ENCODE measurements at regions not wholly inside any gene's neighbourhood (a gene's known extent, or its start where the extent isn't known, plus 50 kb on each side); places are given as distances from the start of the nearest gene placed in this dataset.

- 0 out of 3 replicates have a peak, but pooled peaks have one; percentile 16 for TF ChIP-seq CTCF (conservative IDR thresholded peaks at IDR 0.05)
- no peaks in the 10 kb centered on the region for H3K79me2 ChIP-seq (ENCODE audit: insufficient read depth, low read length)
- H3K36me3 Mint-ChIP-seq (ENCODE audit: insufficient read depth in 1 of 3, low read depth in 3 of 3), result no peaks in the 10 kb centered on the region
- no peak overlapping the region for H3K9ac ChIP-seq (ENCODE audit: extremely low read depth, insufficient read length, low read length)
- H3K4me1 Mint-ChIP-seq, result peaks cover 34 to 45% of the 10 kb centered on the region in 2 experiments
- no peak overlapping the region for H2BK15ac ChIP-seq (ENCODE audit: low read depth, low read length)
- no peak overlapping the region for H3K4me2 ChIP-seq (ENCODE audit: insufficient read depth, insufficient read length, low read length)
- H3K14ac ChIP-seq (ENCODE audit: insufficient read depth, low read length), result no peak overlapping the region
- no peak overlapping the region for H3K27ac ChIP-seq (ENCODE audit: insufficient read length, low read depth, low read length)
- no peak overlapping the region for H4K91ac ChIP-seq (ENCODE audit: insufficient read length, low read depth, low read length)
- no peak overlapping the region for H2BK12ac ChIP-seq (ENCODE audit: insufficient read length, low read depth, low read length)
- WGBS (ENCODE audit: extremely low coverage, insufficient read length, low lambda C conversion rate), result no CpG with 5 or more reads among the region's 6 CpGs
- peaks cover 4% of the 10 kb centered on the region; the same call in 1 of the 2 replicates for H3K4me1 ChIP-seq (ENCODE audit: insufficient read depth, low read length)
- no peak overlapping the region for H4K8ac ChIP-seq (replicated peaks; ENCODE audit: insufficient read length, low read depth, low read length)
- no peak for DNase-seq
- H3K23ac ChIP-seq (ENCODE audit: insufficient read length, low read depth, low read length), result no peak overlapping the region
- peaks cover 60% of the 10 kb centered on the region for H3K27me3 Mint-ChIP-seq (ENCODE audit: low read depth)
- no peak overlapping the region for H3K18ac ChIP-seq (ENCODE audit: insufficient read length, low read depth, low read length)
- H4K5ac ChIP-seq (ENCODE audit: insufficient read length, low read depth, low read length), result no peak overlapping the region
- no peak overlapping the region for H3K4me3 Mint-ChIP-seq
- H3K27me3 ChIP-seq (ENCODE audit: insufficient read depth, low read length), result peaks cover 7% of the 10 kb centered on the region; the same call in 1 of the 2 replicates
- no peaks in the 10 kb centered on the region for H3K23me2 ChIP-seq (ENCODE audit: insufficient read length, low read depth, low read length, poor library complexity, severe bottlenecking)
- H2BK20ac ChIP-seq (ENCODE audit: low read depth, low read length, poor library complexity, severe bottlenecking), result no peak overlapping the region
- H2AFZ ChIP-seq (ENCODE audit: low read length), result no peak overlapping the region
- H2BK5ac ChIP-seq (ENCODE audit: insufficient read length, low read length), result no peak overlapping the region
- H3K27ac Mint-ChIP-seq, result no peak overlapping the region
- no peaks in the 10 kb centered on the region for H3K79me1 ChIP-seq (ENCODE audit: insufficient read depth, low read depth, low read length, poor library complexity, severe bottlenecking)
- no peak overlapping the region for H2AK5ac ChIP-seq (ENCODE audit: insufficient read length, low read length)
- no peak overlapping the region for H3T11ph ChIP-seq (ENCODE audit: low read length)
- no peaks in the 10 kb centered on the region for H4K20me1 ChIP-seq (ENCODE audit: control insufficient read depth, insufficient read depth, insufficient read length)
- no peak overlapping the region for H3K56ac ChIP-seq (ENCODE audit: insufficient read length, low read depth, low read length)
- no peak overlapping the region for H2BK120ac ChIP-seq (ENCODE audit: low read depth, low read length, poor library complexity, severe bottlenecking)
- H3K9me3 ChIP-seq (ENCODE audit: control insufficient read depth, low read depth, low read length), result no peaks in the 10 kb centered on the region
- no peaks in the 10 kb centered on the region for H3K9me3 Mint-ChIP-seq
- no peak overlapping the region for H3K4ac ChIP-seq (ENCODE audit: low read depth, low read length)
Measured at GRCh38 chr9:105972466-105973204, 278.3 kb downstream of the TMEM38B start.

All from H9 (cell line).